HG03064 (cell line): ENCODE measurements at regions not wholly inside any gene's neighbourhood (a gene's known extent, or its start where the extent isn't known, plus 50 kb on each side); places are given as distances from the start of the nearest gene placed in this dataset.
"Not testable (repeated sequence)": the region's sequence is repeated elsewhere in the genome, so short reads cannot be mapped to it uniquely, and the experiment has no call there.

Experiments
- ATAC-seq: cut with Tn5 transposase; IDR thresholded peaks from one replicate; pipeline ENCODE4 v1.9.1; 2021; ENCODE audit warnings: low read depth; ENCODE audit not compliant: unreplicated experiment

GRCh38 chr6:6724539-6725467 is 136.3 kb downstream of the LY86 start:
- no peak for ATAC-seq

GRCh38 chr6:6725468-6726209 is 137.1 kb downstream of the LY86 start:
- no peak for ATAC-seq

GRCh38 chr6:6728169-6728941 is 139.8 kb downstream of the LY86 start:
- no peak for ATAC-seq

- no peak for ATAC-seq
These were observed 141.5 kb downstream of the LY86 start for GRCh38 chr6:6729971-6730370.

- no peak for ATAC-seq
These were observed 142.3 kb downstream of the LY86 start for GRCh38 chr6:6730831-6731230.

- no peak for ATAC-seq
These were observed 146.3 kb downstream of the LY86 start for GRCh38 chr6:6734479-6735465.

GRCh38 chr6:6736791-6737654 is 148.5 kb downstream of the LY86 start:
- ATAC-seq, result no peak

- no peak for ATAC-seq
These were observed 149.2 kb downstream of the LY86 start for GRCh38 chr6:6737671-6738070.

- no peak for ATAC-seq
These were observed 149.6 kb downstream of the LY86 start for GRCh38 chr6:6738108-6738507.

GRCh38 chr6:6738922-6739716 is 150.6 kb downstream of the LY86 start:
- no peak for ATAC-seq

GRCh38 chr6:6740595-6740994 is 152.1 kb downstream of the LY86 start:
- ATAC-seq, result no peak

- no peak for ATAC-seq
These were observed 152.7 kb downstream of the LY86 start for GRCh38 chr6:6741264-6741663.

- ATAC-seq, result no peak
These were observed 154.0 kb downstream of the LY86 start for GRCh38 chr6:6742535-6742934.

- no peak for ATAC-seq
These were observed 156.0 kb downstream of the LY86 start for GRCh38 chr6:6744551-6744950.

- ATAC-seq, result not testable (repeated sequence)
These were observed 157.3 kb downstream of the LY86 start for GRCh38 chr6:6745637-6746332.

GRCh38 chr6:6746333-6746969 is 157.9 kb downstream of the LY86 start:
- ATAC-seq, result no peak

- no peak for ATAC-seq
These were observed 158.4 kb downstream of the LY86 start for GRCh38 chr6:6746970-6747338.
